ENCODE measurements at regions not wholly inside any gene's neighbourhood (a gene's known extent, or its start where the extent isn't known, plus 50 kb on each side); places are given as distances from the start of the nearest gene placed in this dataset.

- TF ChIP-seq REST (IDR thresholded peaks at IDR 0.05) = no peak
- TF ChIP-seq NR2F2 (IDR thresholded peaks at IDR 0.05) = peak; percentile 98
- TF ChIP-seq RXRA (IDR thresholded peaks at IDR 0.05) = peak in 1 of 2 donors; percentile 46
- peak in 1 of 2 donors; percentile 2 for TF ChIP-seq RAD21 (IDR thresholded peaks at IDR 0.05)
- 63% methylated on average over 9 of the region's 9 CpGs for WGBS
- H3K9me3 ChIP-seq (ENCODE audit: control insufficient read depth in 4 of 4, low read length in 3 of 4) = peaks cover 0 to 3% (median 0%) of the 10 kb centered on the region in 4 donors
- peaks cover 0 to 5% (median 2%) of the 10 kb centered on the region in 4 donors for H3K27me3 ChIP-seq (ENCODE audit: control insufficient read depth in 4 of 4, insufficient read depth in 4 of 4, low read length in 3 of 4)
- H3K9ac ChIP-seq (ENCODE audit: low read depth in 1 of 2, low read length in 2 of 2) = no peak overlapping the region
- H3K4me1 ChIP-seq (ENCODE audit: control insufficient read depth in 4 of 4, insufficient read depth in 4 of 4, low read length in 3 of 4) = no peaks in the 10 kb centered on the region
- DNase-seq (ENCODE audit: low spot score) = no peak
- no peak overlapping the region for H3K4me3 ChIP-seq (ENCODE audit: low read depth in 1 of 3, low read length in 3 of 3)
- peak overlapping the region; percentile 11 to 53 for H3K27ac ChIP-seq (ENCODE audit: low read depth in 1 of 2, low read length in 2 of 2)
- H3K36me3 ChIP-seq (ENCODE audit: control insufficient read depth in 4 of 4, insufficient read depth in 3 of 4, low read depth in 1 of 4, low read length in 3 of 4) = no peaks in the 10 kb centered on the region
Observed at GRCh38 chr20:23180451-23180921, 94.4 kb upstream of the CD93 start.

- WGBS = 67% methylated on average over 1 of the region's 1 CpG
- DNase-seq (ENCODE audit: low spot score) = no peak
- peaks cover 0 to 5% (median 2%) of the 10 kb centered on the region in 4 donors for H3K27me3 ChIP-seq (ENCODE audit: control insufficient read depth in 4 of 4, insufficient read depth in 4 of 4, low read length in 3 of 4)
- no peaks in the 10 kb centered on the region for H3K4me1 ChIP-seq (ENCODE audit: control insufficient read depth in 4 of 4, insufficient read depth in 4 of 4, low read length in 3 of 4)
- peaks cover 0 to 3% (median 0%) of the 10 kb centered on the region in 4 donors for H3K9me3 ChIP-seq (ENCODE audit: control insufficient read depth in 4 of 4, low read length in 3 of 4)
- H3K36me3 ChIP-seq (ENCODE audit: control insufficient read depth in 4 of 4, insufficient read depth in 3 of 4, low read depth in 1 of 4, low read length in 3 of 4) = no peaks in the 10 kb centered on the region
- H3K4me3 ChIP-seq (ENCODE audit: low read depth in 1 of 3, low read length in 3 of 3) = no peak overlapping the region
- TF ChIP-seq SP1 (IDR thresholded peaks at IDR 0.05) = no peak
- H3K27ac ChIP-seq (ENCODE audit: low read depth in 1 of 2, low read length in 2 of 2) = peak overlapping the region; percentile 11 to 53
- no peak overlapping the region for H3K9ac ChIP-seq (ENCODE audit: low read depth in 1 of 2, low read length in 2 of 2)
Observed at GRCh38 chr20:23179766-23180403, 93.8 kb upstream of the CD93 start.

GRCh38 chr20:23178806-23179205 lies 92.7 kb upstream of the CD93 start:
- Histone ChIP-seq H3K27me3 (ENCODE audit: control insufficient read depth in 4 of 4, insufficient read depth in 4 of 4, low read length in 3 of 4) (peaks cover 0 to 5% (median 2%) of the 10 kb centered on the region in 4 donors), H3K4me1 (ENCODE audit: control insufficient read depth in 4 of 4, insufficient read depth in 4 of 4, low read length in 3 of 4) (no peaks in the 10 kb centered on the region), H3K9ac (ENCODE audit: low read depth in 1 of 2, low read length in 2 of 2) (no peak overlapping the region), H3K27ac (ENCODE audit: low read depth in 1 of 2, low read length in 2 of 2) (peak overlapping the region in 1 of 2 donors; percentile 20), H3K36me3 (ENCODE audit: control insufficient read depth in 4 of 4, insufficient read depth in 3 of 4, low read depth in 1 of 4, low read length in 3 of 4) (no peaks in the 10 kb centered on the region), H3K9me3 (ENCODE audit: control insufficient read depth in 4 of 4, low read length in 3 of 4) (peaks cover 0 to 3% (median 0%) of the 10 kb centered on the region in 4 donors), H3K4me3 (ENCODE audit: low read depth in 1 of 3, low read length in 3 of 3) (no peak overlapping the region)
- no peak for DNase-seq (ENCODE audit: low spot score)
- 15% methylated on average over 3 of the region's 3 CpGs for WGBS
- TF ChIP-seq JUND (IDR thresholded peaks at IDR 0.05) (no peak), NR2F2 (IDR thresholded peaks at IDR 0.05) (peak; percentile 50), CTCF (IDR thresholded peaks at IDR 0.05; ENCODE audit: low read depth, low read length, missing input control) (peak; percentile 22), RXRA (IDR thresholded peaks at IDR 0.05) (no peak), RAD21 (IDR thresholded peaks at IDR 0.05) (peak; percentile 46 to 66), HNF4G (IDR thresholded peaks at IDR 0.05) (no peak)
